ENCODE measurements at regions not wholly inside any gene's neighbourhood (a gene's known extent, or its start where the extent isn't known, plus 50 kb on each side); places are given as distances from the start of the nearest gene placed in this dataset.

DNA sequence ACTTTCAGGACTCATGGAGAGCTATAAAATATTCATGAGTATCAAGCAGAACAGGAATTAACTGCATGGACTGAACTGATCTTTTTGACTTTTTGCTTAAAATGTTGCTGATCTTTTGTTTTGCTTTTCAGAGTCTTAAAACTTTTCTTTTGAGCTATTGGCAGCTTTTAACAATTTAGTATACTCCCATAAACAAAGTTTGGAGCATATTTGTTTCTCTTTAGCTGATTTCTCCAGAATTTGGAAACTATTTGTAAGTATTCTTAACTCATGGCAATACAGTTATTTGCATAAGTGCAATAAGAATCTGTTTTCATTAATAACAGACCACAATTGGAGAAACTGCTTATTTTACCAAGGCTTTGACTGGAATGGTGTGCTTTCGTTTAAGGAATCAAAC lies 73.4 kb upstream of the C1GALT1 start:
- no peak for TF ChIP-seq ZFX (IDR thresholded peaks at IDR 0.05; ENCODE audit: borderline replicate concordance)
- TF ChIP-seq, protein P1, sequence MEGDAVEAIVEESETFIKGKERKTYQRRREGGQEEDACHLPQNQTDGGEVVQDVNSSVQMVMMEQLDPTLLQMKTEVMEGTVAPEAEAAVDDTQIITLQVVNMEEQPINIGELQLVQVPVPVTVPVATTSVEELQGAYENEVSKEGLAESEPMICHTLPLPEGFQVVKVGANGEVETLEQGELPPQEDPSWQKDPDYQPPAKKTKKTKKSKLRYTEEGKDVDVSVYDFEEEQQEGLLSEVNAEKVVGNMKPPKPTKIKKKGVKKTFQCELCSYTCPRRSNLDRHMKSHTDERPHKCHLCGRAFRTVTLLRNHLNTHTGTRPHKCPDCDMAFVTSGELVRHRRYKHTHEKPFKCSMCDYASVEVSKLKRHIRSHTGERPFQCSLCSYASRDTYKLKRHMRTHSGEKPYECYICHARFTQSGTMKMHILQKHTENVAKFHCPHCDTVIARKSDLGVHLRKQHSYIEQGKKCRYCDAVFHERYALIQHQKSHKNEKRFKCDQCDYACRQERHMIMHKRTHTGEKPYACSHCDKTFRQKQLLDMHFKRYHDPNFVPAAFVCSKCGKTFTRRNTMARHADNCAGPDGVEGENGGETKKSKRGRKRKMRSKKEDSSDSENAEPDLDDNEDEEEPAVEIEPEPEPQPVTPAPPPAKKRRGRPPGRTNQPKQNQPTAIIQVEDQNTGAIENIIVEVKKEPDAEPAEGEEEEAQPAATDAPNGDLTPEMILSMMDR (IDR thresholded peaks at IDR 0.05) = no peak
